H9 (cell line): ENCODE measurements at regions not wholly inside any gene's neighbourhood (a gene's known extent, or its start where the extent isn't known, plus 50 kb on each side); places are given as distances from the start of the nearest gene placed in this dataset.
"Not testable (repeated sequence)": the region's sequence is repeated elsewhere in the genome, so short reads cannot be mapped to it uniquely, and the experiment has no call there.

Experiments used
- DNase-seq: peaks from one replicate; pipeline ENCODE4 v3.0.0-alpha.2; 2017
- H2AFZ ChIP-seq: one replicate; pipeline ENCODE4 v1.6.1; 2013; ENCODE audit warnings: mild to moderate bottlenecking, low read length, control low read depth, moderate library complexity
- H2AK5ac ChIP-seq: 2 replicates; pipeline ENCODE4 v1.6.1; 2013; ENCODE audit warnings: low read length, control low read depth, mixed read lengths; ENCODE audit not compliant: insufficient read length
- H2BK120ac ChIP-seq: one replicate; pipeline ENCODE4 v1.6.1; 2013; ENCODE audit warnings: low read depth, mild to moderate bottlenecking, low read length, control low read depth, inconsistent platforms; ENCODE audit not compliant: poor library complexity, severe bottlenecking
- H2BK12ac ChIP-seq: 2 replicates; pipeline ENCODE4 v1.6.1; 2013; ENCODE audit warnings: low read length, control low read depth, mixed read lengths, low read depth; ENCODE audit not compliant: insufficient read length
- H2BK15ac ChIP-seq: 2 replicates; pipeline ENCODE4 v1.6.1; 2013; ENCODE audit warnings: low read depth, low read length, control low read depth
- H2BK20ac ChIP-seq: one replicate; pipeline ENCODE4 v1.6.1; 2013; ENCODE audit warnings: low read depth, mild to moderate bottlenecking, low read length, control low read depth, inconsistent platforms; ENCODE audit not compliant: poor library complexity, severe bottlenecking
- H2BK5ac ChIP-seq: 2 replicates; pipeline ENCODE4 v1.6.1; 2013; ENCODE audit warnings: low read length, control low read depth, mixed read lengths; ENCODE audit not compliant: insufficient read length
- H3K14ac ChIP-seq: 2 replicates; pipeline ENCODE4 v1.6.1; 2013; ENCODE audit warnings: low read length, control low read depth; ENCODE audit not compliant: insufficient read depth
- H3K18ac ChIP-seq: 2 replicates; pipeline ENCODE4 v1.6.1; 2013; ENCODE audit warnings: low read depth, mild to moderate bottlenecking, mixed read lengths, low read length, control low read depth; ENCODE audit not compliant: insufficient read length
- H3K23ac ChIP-seq: 2 replicates; pipeline ENCODE4 v1.6.1; 2013; ENCODE audit warnings: low read length, control low read depth, mixed read lengths, low read depth; ENCODE audit not compliant: insufficient read length
- H3K23me2 ChIP-seq: 2 replicates; pipeline ENCODE4 v1.6.1; 2013; ENCODE audit warnings: low read depth, mild to moderate bottlenecking, mixed read lengths, low read length, control low read depth; ENCODE audit not compliant: insufficient read length, poor library complexity, severe bottlenecking
- H3K27ac ChIP-seq: 2 replicates; pipeline ENCODE4 v1.5.1; 2013; ENCODE audit warnings: low read length, control low read depth, mixed read lengths, low read depth; ENCODE audit not compliant: insufficient read length
- H3K27me3 ChIP-seq: 2 replicates; pipeline ENCODE4 v1.6.1; 2013; ENCODE audit warnings: low read length, control low read depth, inconsistent platforms; ENCODE audit not compliant: insufficient read depth
- H3K4ac ChIP-seq: 2 replicates; pipeline ENCODE4 v1.6.1; 2013; ENCODE audit warnings: low read depth, mild to moderate bottlenecking, control low read depth, inconsistent platforms, low read length, moderate library complexity
- H3K4me1 ChIP-seq: 2 replicates; pipeline ENCODE4 v1.6.1; 2013; ENCODE audit warnings: low read length, control low read depth, inconsistent platforms; ENCODE audit not compliant: insufficient read depth
- H3K4me2 ChIP-seq: 2 replicates; pipeline ENCODE4 v1.6.1; 2013; ENCODE audit warnings: low read length, control low read depth, mixed read lengths; ENCODE audit not compliant: insufficient read length, insufficient read depth
- H3K56ac ChIP-seq: 2 replicates; pipeline ENCODE4 v1.6.1; 2013; ENCODE audit warnings: low read depth, mild to moderate bottlenecking, mixed read lengths, low read length, control low read depth; ENCODE audit not compliant: insufficient read length
- H3K79me1 ChIP-seq: 2 replicates; pipeline ENCODE4 v1.6.1; 2013; ENCODE audit warnings: low read depth, mild to moderate bottlenecking, moderate library complexity, low read length, control low read depth, inconsistent platforms; ENCODE audit not compliant: insufficient read depth, poor library complexity, severe bottlenecking
- H3K79me2 ChIP-seq: 2 replicates; pipeline ENCODE4 v1.6.1; 2013; ENCODE audit warnings: low read length, control low read depth, inconsistent platforms; ENCODE audit not compliant: insufficient read depth
- H3K9ac ChIP-seq: 2 replicates; pipeline ENCODE4 v1.6.1; 2013; ENCODE audit warnings: low read length, control low read depth, mixed read lengths; ENCODE audit not compliant: insufficient read length; ENCODE audit errors: extremely low read depth
- H3K9me3 ChIP-seq: one replicate; pipeline ENCODE4 v1.6.1; 2013; ENCODE audit warnings: low read depth, low read length, inconsistent platforms; ENCODE audit not compliant: control insufficient read depth
- H3T11ph ChIP-seq: one replicate; pipeline ENCODE4 v1.6.1; 2013; ENCODE audit warnings: mild to moderate bottlenecking, low read length, control low read depth, inconsistent platforms
- H4K20me1 ChIP-seq: one replicate; pipeline ENCODE4 v1.6.1; 2013; ENCODE audit not compliant: control insufficient read depth, insufficient read length, insufficient read depth
- H4K5ac ChIP-seq: 2 replicates; pipeline ENCODE4 v1.6.1; 2013; ENCODE audit warnings: low read depth, mild to moderate bottlenecking, mixed read lengths, low read length, control low read depth; ENCODE audit not compliant: insufficient read length
- H4K8ac ChIP-seq: replicated peaks from 2 replicates; pipeline ENCODE4 v1.6.1; 2013; ENCODE audit warnings: low read length, control low read depth, mixed read lengths, low read depth; ENCODE audit not compliant: insufficient read length
- H4K91ac ChIP-seq: 2 replicates; pipeline ENCODE4 v1.6.1; 2013; ENCODE audit warnings: low read depth, mild to moderate bottlenecking, moderate library complexity, mixed read lengths, low read length, control low read depth; ENCODE audit not compliant: insufficient read length
- H3K27ac Mint-ChIP-seq, 3 experiments: 2 replicates in 2 of 3; 3 replicates in 1 of 3; pipeline ENCODE4 v1.8.0; 2020 to 2021; ENCODE audit warnings: mixed read lengths in 3 of 3, mild to moderate bottlenecking in 1 of 3, moderate library complexity in 1 of 3
- H3K27me3 Mint-ChIP-seq: 2 replicates; pipeline ENCODE4 v1.8.0; 2021; ENCODE audit warnings: low read depth, mild to moderate bottlenecking, moderate library complexity, mixed read lengths
- H3K36me3 Mint-ChIP-seq, 3 experiments: 2 replicates in 2 of 3; 3 replicates in 1 of 3; pipeline ENCODE4 v1.8.0; 2020 to 2021; ENCODE audit warnings: low read depth in 3 of 3, mixed read lengths in 3 of 3; ENCODE audit not compliant: insufficient read depth in 1 of 3
- H3K4me1 Mint-ChIP-seq, 2 experiments: 2 replicates each; pipeline ENCODE4 v1.8.0; 2020; ENCODE audit warnings: mixed read lengths in 2 of 2
- H3K4me3 Mint-ChIP-seq, 2 experiments: 2 replicates in 1 of 2; 3 replicates in 1 of 2; pipeline ENCODE4 v1.8.0; 2020 to 2021; ENCODE audit warnings: mild to moderate bottlenecking in 2 of 2, mixed read lengths in 2 of 2, moderate library complexity in 1 of 2
- H3K9me3 Mint-ChIP-seq, 2 experiments: 2 replicates in 1 of 2; 3 replicates in 1 of 2; pipeline ENCODE4 v1.8.0; 2020; ENCODE audit warnings: mild to moderate bottlenecking in 2 of 2, mixed read lengths in 2 of 2, moderate library complexity in 1 of 2
- WGBS: extraction: QIAGEN DNeasy Blood & Tissue Kit; methylation state at CpG from one replicate; pipeline ENCODE4 v1.1.7; 2013; ENCODE audit warnings: missing lambda C conversion rate, low lambda C conversion rate, mixed read lengths; ENCODE audit not compliant: insufficient read length; ENCODE audit errors: extremely low coverage; 5-methylcytosine and 5-hydroxymethylcytosine counted together
- TF ChIP-seq, protein P1 (sequence below): fragments of 200-600 bp; sonication (generic); conservative IDR thresholded peaks from 3 replicates; pipeline ENCODE4 v1.8.0; 2021; ENCODE audit warnings: antibody characterized with exemption, mild to moderate bottlenecking

DNA sequence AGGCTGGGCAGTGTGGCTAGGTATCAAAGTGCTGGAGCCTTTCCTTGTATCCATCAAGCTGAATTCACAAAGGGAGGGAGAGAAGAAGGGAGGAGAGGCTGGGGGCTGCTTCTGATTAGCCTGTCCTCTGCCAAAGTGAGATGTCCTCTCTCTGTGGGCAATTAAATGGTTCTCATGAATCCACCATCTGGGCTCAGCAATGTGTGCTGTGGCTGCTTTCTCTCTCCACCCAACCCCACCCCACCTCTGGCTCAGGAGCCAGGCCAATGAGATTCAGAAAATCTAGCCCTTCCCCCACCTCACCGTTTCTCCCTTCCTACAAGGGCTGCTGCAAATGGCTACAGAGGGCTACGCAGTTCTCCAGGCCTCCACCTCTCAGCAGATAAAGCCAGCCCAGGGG lies 154.6 kb downstream of the TENT5C start:
- H3K23ac ChIP-seq, result no peak overlapping the region
- H2BK15ac ChIP-seq, result no peak overlapping the region
- H3K4ac ChIP-seq, result no peak overlapping the region
- no peaks in the 10 kb centered on the region for H3K27me3 ChIP-seq
- H4K91ac ChIP-seq, result no peak overlapping the region
- no peaks in the 10 kb centered on the region for H3K79me1 ChIP-seq
- H3K27ac Mint-ChIP-seq, result no peak overlapping the region
- no peak overlapping the region for H2AFZ ChIP-seq
- no peak overlapping the region for H3K27ac ChIP-seq
- H2BK12ac ChIP-seq, result no peak overlapping the region
- no peak overlapping the region for H2BK120ac ChIP-seq
- H3K4me3 Mint-ChIP-seq, result no peak overlapping the region
- H3K9ac ChIP-seq, result no peak overlapping the region
- no peak overlapping the region for H3K18ac ChIP-seq
- no peaks in the 10 kb centered on the region for H3K9me3 ChIP-seq
- H3K36me3 Mint-ChIP-seq, result peaks cover 0 to 10% (median 0%) of the 10 kb centered on the region in 3 experiments; a peak in 1 of 7 replicates
- H3K4me2 ChIP-seq, result no peak overlapping the region
- H3K56ac ChIP-seq, result no peak overlapping the region
- H2BK20ac ChIP-seq, result no peak overlapping the region
- TF ChIP-seq, protein P1, sequence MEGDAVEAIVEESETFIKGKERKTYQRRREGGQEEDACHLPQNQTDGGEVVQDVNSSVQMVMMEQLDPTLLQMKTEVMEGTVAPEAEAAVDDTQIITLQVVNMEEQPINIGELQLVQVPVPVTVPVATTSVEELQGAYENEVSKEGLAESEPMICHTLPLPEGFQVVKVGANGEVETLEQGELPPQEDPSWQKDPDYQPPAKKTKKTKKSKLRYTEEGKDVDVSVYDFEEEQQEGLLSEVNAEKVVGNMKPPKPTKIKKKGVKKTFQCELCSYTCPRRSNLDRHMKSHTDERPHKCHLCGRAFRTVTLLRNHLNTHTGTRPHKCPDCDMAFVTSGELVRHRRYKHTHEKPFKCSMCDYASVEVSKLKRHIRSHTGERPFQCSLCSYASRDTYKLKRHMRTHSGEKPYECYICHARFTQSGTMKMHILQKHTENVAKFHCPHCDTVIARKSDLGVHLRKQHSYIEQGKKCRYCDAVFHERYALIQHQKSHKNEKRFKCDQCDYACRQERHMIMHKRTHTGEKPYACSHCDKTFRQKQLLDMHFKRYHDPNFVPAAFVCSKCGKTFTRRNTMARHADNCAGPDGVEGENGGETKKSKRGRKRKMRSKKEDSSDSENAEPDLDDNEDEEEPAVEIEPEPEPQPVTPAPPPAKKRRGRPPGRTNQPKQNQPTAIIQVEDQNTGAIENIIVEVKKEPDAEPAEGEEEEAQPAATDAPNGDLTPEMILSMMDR, result no peak
- H2BK5ac ChIP-seq, result no peak overlapping the region
- no peak overlapping the region for H3K14ac ChIP-seq
- no peaks in the 10 kb centered on the region for H3K23me2 ChIP-seq
- H2AK5ac ChIP-seq, result no peak overlapping the region
- H3K4me1 ChIP-seq, result peaks cover 7% of the 10 kb centered on the region
- H3K27me3 Mint-ChIP-seq, result peaks cover 10% of the 10 kb centered on the region
- WGBS, result no CpG with 5 or more reads among the region's 2 CpGs
- H3T11ph ChIP-seq, result no peak overlapping the region
- H3K4me1 Mint-ChIP-seq, result peaks cover 26 to 30% of the 10 kb centered on the region in 2 experiments
- no peaks in the 10 kb centered on the region for H3K79me2 ChIP-seq
- H4K5ac ChIP-seq, result no peak overlapping the region
- no peak for DNase-seq
- no peak overlapping the region for H4K8ac ChIP-seq
- peaks cover 6 to 9% of the 10 kb centered on the region in 2 experiments; a peak in 4 of 5 replicates for H3K9me3 Mint-ChIP-seq
- H4K20me1 ChIP-seq, result no peaks in the 10 kb centered on the region

DNA sequence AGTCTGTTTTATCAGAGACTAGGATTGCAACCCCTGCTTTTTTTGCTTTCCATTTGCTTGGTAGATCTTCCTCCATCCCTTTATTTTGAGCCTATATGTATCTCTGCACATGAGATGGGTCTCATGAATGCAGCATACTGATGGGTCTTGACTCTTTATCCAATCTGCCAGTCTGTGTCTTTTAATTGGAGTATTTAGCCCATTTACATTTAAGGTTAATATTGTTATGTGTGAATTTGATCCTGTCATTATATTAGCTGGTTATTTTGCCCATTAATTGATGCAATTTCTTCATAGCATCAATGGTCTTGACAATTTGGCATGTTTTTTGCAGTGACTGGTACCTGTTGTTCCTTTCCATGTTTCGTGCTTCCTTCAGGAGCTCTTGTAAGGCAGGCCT lies 161.7 kb downstream of the GDAP2 start:
- H3K27me3 ChIP-seq, H3K18ac ChIP-seq, H3K4me1 ChIP-seq, H2AK5ac ChIP-seq, DNase-seq, H3T11ph ChIP-seq, H3K79me1 ChIP-seq, H3K9me3 ChIP-seq, H3K23me2 ChIP-seq, H4K8ac ChIP-seq, H3K14ac ChIP-seq, H3K27ac Mint-ChIP-seq, H3K27ac ChIP-seq, H2AFZ ChIP-seq, H3K56ac ChIP-seq, H2BK20ac ChIP-seq, H2BK120ac ChIP-seq, H3K4ac ChIP-seq, H3K4me1 Mint-ChIP-seq, H2BK15ac ChIP-seq, H2BK5ac ChIP-seq, H2BK12ac ChIP-seq, H4K20me1 ChIP-seq, H4K5ac ChIP-seq, H3K4me2 ChIP-seq, H3K9ac ChIP-seq, H3K23ac ChIP-seq, H3K79me2 ChIP-seq, H3K4me3 Mint-ChIP-seq, H4K91ac ChIP-seq: not testable (repeated sequence)
- H3K9me3 Mint-ChIP-seq, result peaks cover 30 to 35% of the 10 kb centered on the region in 2 experiments
- H3K27me3 Mint-ChIP-seq, result peaks cover 11% of the 10 kb centered on the region
- no CpG with 5 or more reads among the region's 1 CpG for WGBS
- H3K36me3 Mint-ChIP-seq, result peaks cover 3 to 26% (median 14%) of the 10 kb centered on the region in 3 experiments; a peak in 4 of 7 replicates
